HepG2 (cell line): ENCODE measurements at regions not wholly inside any gene's neighbourhood (a gene's known extent, or its start where the extent isn't known, plus 50 kb on each side); places are given as distances from the start of the nearest gene placed in this dataset.

Experiments
- ATAC-seq: fragments of 200-7000 bp; cut with Tn5 transposase; 3 replicates; pipeline ENCODE4 v1.9.1; 2020; ENCODE audit warnings: mild to moderate bottlenecking, moderate library complexity
- BruUV-seq: library from RNA; stranded (reverse); fragments of 400-500 nt; replicated peaks from 2 replicates; lab custom pipeline; 2021; lab: Mats Ljungman, UMichigan
- CTCF ChIA-PET: fragments of 300-600 bp; formaldehyde crosslinking; extraction: SDS; loops from one replicate; lab custom pipeline; 2021; ENCODE audit warnings: low total read pairs, inconsistent platforms, low intra/inter-chr PET ratio; lab: Yijun Ruan, JAX
- POLR2A ChIA-PET: fragments of 350-600 bp; sonication (Branson Sonifier 250); formaldehyde crosslinking; loops from one replicate; lab custom pipeline; 2020; ENCODE audit warnings: antibody characterized with exemption, inconsistent platforms; lab: Yijun Ruan, JAX
- DNase-seq: peaks from one replicate; pipeline ENCODE4 v3.0.0-alpha.2; 2015; ENCODE audit warnings: low spot score
- FAIRE-seq: peaks from 3 replicates; lab custom pipeline; 2011; peaks lifted over from hg19 to GRCh38; lab: Jason Lieb, UNC
- H2AFZ ChIP-seq: one replicate; pipeline ENCODE4 v1.6.1; 2011; ENCODE audit warnings: low read length, inconsistent platforms
- H3K27ac ChIP-seq: fragments of 300-600 bp; 3 replicates; pipeline ENCODE4 v1.8.0; 2011; ENCODE audit warnings: mixed run types, mild to moderate bottlenecking, mixed read lengths, low read length, inconsistent platforms; ENCODE audit not compliant: insufficient read depth; ENCODE audit errors: extremely low read length
- H3K27me3 ChIP-seq, 2 experiments: fragments of 200-600 bp in 1 of 2; 2 replicates in 1 of 2; 3 replicates in 1 of 2; pipeline versions ENCODE4 v1.6.0 to v1.8.0; 2011; ENCODE audit warnings: low read length in 2 of 2, mild to moderate bottlenecking in 2 of 2, moderate library complexity in 2 of 2, inconsistent platforms in 1 of 2; ENCODE audit not compliant: insufficient read depth in 2 of 2, control insufficient read depth in 1 of 2
- H3K36me3 ChIP-seq, 2 experiments: fragments of 200-600 bp in 1 of 2; replicated peaks in 1 of 2; 2 replicates in 1 of 2; 3 replicates in 1 of 2; pipeline versions ENCODE4 v1.5.1 to v1.8.0; 2011; ENCODE audit warnings: low read length in 2 of 2, inconsistent platforms in 1 of 2; ENCODE audit not compliant: insufficient read depth in 2 of 2, control insufficient read depth in 1 of 2
- H3K4me1 ChIP-seq: 2 replicates; pipeline ENCODE4 v1.5.1; 2012; ENCODE audit warnings: low read length, inconsistent platforms; ENCODE audit not compliant: insufficient read depth
- H3K4me2 ChIP-seq: 2 replicates; pipeline ENCODE4 v1.6.0; 2011; ENCODE audit warnings: low read depth, low read length, inconsistent platforms
- H3K4me3 ChIP-seq, 3 experiments: fragments of 200-600 bp in 1 of 3; sonication (generic), shearing (Covaris generic) in 1 of 3; replicated peaks in 1 of 3; 2 replicates each; pipeline ENCODE4 v1.5.1; 2011 to 2016; ENCODE audit warnings: low read length in 3 of 3, inconsistent platforms in 2 of 3, low read depth in 2 of 3, mild to moderate bottlenecking in 2 of 3, control low read depth in 1 of 3, mixed read lengths in 1 of 3; ENCODE audit not compliant: insufficient read depth in 1 of 3
- H3K79me2 ChIP-seq: one replicate; pipeline ENCODE4 v1.6.1; 2011; ENCODE audit warnings: low read length, inconsistent platforms; ENCODE audit not compliant: insufficient read depth
- H3K9ac ChIP-seq: 2 replicates; pipeline ENCODE4 v1.6.0; 2011; ENCODE audit warnings: mild to moderate bottlenecking, low read depth, low read length, inconsistent platforms; ENCODE audit not compliant: insufficient read depth
- H3K9me3 ChIP-seq: 2 replicates; pipeline ENCODE4 v1.5.1; 2012; ENCODE audit warnings: mild to moderate bottlenecking, low read length
- H4K20me1 ChIP-seq: 2 replicates; pipeline ENCODE4 v1.6.0; 2011; ENCODE audit warnings: inconsistent platforms, mild to moderate bottlenecking, low read length, moderate library complexity; ENCODE audit not compliant: insufficient read depth
- AGO2 ChIP-seq: fragments of 200-400 bp; formaldehyde crosslinking; optimal IDR thresholded peaks from 2 replicates; pipeline ENCODE3; 2017; ENCODE audit warnings: mild to moderate bottlenecking, low read depth, low read length, moderate library complexity
- BRF2 ChIP-seq: sonication (generic); formaldehyde crosslinking; IDR thresholded peaks from 2 replicates; pipeline ENCODE4 v1.8.1; 2022; ENCODE audit warnings: mild to moderate bottlenecking, missing genetic modification reagents
- GATAD1 ChIP-seq: IDR thresholded peaks from 2 replicates; pipeline ENCODE4 v1.6.1; 2016; ENCODE audit warnings: missing genetic modification reagents, missing compliant biosample characterization
- HES4 ChIP-seq: sonication (generic); formaldehyde crosslinking; IDR thresholded peaks from 2 replicates; pipeline ENCODE4 v1.9.0; 2021; ENCODE audit warnings: mild to moderate bottlenecking, missing genetic modification reagents, borderline replicate concordance
- KLF15 ChIP-seq: sonication (generic); formaldehyde crosslinking; IDR thresholded peaks from 2 replicates; pipeline ENCODE4 v1.8.1; 2023; ENCODE audit warnings: borderline replicate concordance, mild to moderate bottlenecking, inconsistent platforms, missing genetic modification reagents, mixed read lengths
- MIXL1 ChIP-seq: IDR thresholded peaks from 2 replicates; pipeline ENCODE4 v1.6.1; 2016
- NKX3-1 ChIP-seq: sonication (generic); formaldehyde crosslinking; IDR thresholded peaks from 2 replicates; pipeline ENCODE4 v1.5.0; 2020; ENCODE audit warnings: missing genetic modification reagents
- SMYD3 ChIP-seq: sonication (generic); formaldehyde crosslinking; IDR thresholded peaks from 2 replicates; pipeline ENCODE4 v1.8.1; 2023; ENCODE audit warnings: mild to moderate bottlenecking, missing genetic modification reagents
- SP4 ChIP-seq: sonication (generic); formaldehyde crosslinking; IDR thresholded peaks from 2 replicates; pipeline ENCODE4 v1.8.1; 2023; ENCODE audit warnings: mild to moderate bottlenecking, missing genetic modification reagents
- ZNF614 ChIP-seq: IDR thresholded peaks from 2 replicates; pipeline ENCODE4 v1.6.1; 2018; ENCODE audit warnings: missing biosample characterization, missing genetic modification reagents, inconsistent platforms, borderline replicate concordance
- in situ Hi-C: cut with HindIII; loops from 2 replicates; pipeline ENCODE4 v1.10.0; 2017; ENCODE audit warnings: low pct_unique_long_range_greater_than_20kb; ENCODE audit not compliant: extremely low pct_ligation_motif_present
- intact Hi-C: fragments of 100-400 bp; cut with micrococcal nuclease; formaldehyde crosslinking; loops from one replicate; pipeline ENCODE4 v1.10.0; 2022; ENCODE audit not compliant: unreplicated experiment
- TF ChIP-seq, protein P1 (sequence below): sonication (generic); formaldehyde crosslinking; IDR thresholded peaks from 2 replicates; pipeline ENCODE4 v1.4.0; 2020; ENCODE audit warnings: mild to moderate bottlenecking, missing genetic modification reagents

- peaks cover 55% of the 10 kb centered on the region for H3K9me3 ChIP-seq
- intact Hi-C loops (no loop called here), in situ Hi-C loops (no loop called here)
- ChIA-PET POLR2A (no interaction called here), CTCF (no interaction called here)
- no peak overlapping the region for H3K9ac ChIP-seq
- no peak for TF ChIP-seq GATAD1
- no peak for TF ChIP-seq ZNF614
- no peak for TF ChIP-seq SP4 (CRISPR knock-in tag)
- no peak for TF ChIP-seq BRF2 (CRISPR knock-in tag)
- no peak for TF ChIP-seq HES4 (CRISPR knock-in tag)
- TF ChIP-seq MIXL1 = no peak
- TF ChIP-seq KLF15 (CRISPR knock-in tag) = no peak
- no peak for TF ChIP-seq NKX3-1 (CRISPR knock-in tag)
- TF ChIP-seq, protein P1, sequence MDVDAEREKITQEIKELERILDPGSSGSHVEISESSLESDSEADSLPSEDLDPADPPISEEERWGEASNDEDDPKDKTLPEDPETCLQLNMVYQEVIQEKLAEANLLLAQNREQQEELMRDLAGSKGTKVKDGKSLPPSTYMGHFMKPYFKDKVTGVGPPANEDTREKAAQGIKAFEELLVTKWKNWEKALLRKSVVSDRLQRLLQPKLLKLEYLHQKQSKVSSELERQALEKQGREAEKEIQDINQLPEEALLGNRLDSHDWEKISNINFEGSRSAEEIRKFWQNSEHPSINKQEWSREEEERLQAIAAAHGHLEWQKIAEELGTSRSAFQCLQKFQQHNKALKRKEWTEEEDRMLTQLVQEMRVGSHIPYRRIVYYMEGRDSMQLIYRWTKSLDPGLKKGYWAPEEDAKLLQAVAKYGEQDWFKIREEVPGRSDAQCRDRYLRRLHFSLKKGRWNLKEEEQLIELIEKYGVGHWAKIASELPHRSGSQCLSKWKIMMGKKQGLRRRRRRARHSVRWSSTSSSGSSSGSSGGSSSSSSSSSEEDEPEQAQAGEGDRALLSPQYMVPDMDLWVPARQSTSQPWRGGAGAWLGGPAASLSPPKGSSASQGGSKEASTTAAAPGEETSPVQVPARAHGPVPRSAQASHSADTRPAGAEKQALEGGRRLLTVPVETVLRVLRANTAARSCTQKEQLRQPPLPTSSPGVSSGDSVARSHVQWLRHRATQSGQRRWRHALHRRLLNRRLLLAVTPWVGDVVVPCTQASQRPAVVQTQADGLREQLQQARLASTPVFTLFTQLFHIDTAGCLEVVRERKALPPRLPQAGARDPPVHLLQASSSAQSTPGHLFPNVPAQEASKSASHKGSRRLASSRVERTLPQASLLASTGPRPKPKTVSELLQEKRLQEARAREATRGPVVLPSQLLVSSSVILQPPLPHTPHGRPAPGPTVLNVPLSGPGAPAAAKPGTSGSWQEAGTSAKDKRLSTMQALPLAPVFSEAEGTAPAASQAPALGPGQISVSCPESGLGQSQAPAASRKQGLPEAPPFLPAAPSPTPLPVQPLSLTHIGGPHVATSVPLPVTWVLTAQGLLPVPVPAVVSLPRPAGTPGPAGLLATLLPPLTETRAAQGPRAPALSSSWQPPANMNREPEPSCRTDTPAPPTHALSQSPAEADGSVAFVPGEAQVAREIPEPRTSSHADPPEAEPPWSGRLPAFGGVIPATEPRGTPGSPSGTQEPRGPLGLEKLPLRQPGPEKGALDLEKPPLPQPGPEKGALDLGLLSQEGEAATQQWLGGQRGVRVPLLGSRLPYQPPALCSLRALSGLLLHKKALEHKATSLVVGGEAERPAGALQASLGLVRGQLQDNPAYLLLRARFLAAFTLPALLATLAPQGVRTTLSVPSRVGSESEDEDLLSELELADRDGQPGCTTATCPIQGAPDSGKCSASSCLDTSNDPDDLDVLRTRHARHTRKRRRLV = no peak
- no peak for TF ChIP-seq AGO2
- TF ChIP-seq SMYD3 (CRISPR knock-in tag) = no peak
- no peak overlapping the region for H3K27ac ChIP-seq
- BruUV-seq = no TSS peak
- H3K36me3 ChIP-seq = no peaks in the 10 kb centered on the region
- no peak overlapping the region for H3K4me2 ChIP-seq
- H3K27me3 ChIP-seq = no peaks in the 10 kb centered on the region
- no peak overlapping the region for H3K4me3 ChIP-seq
- H4K20me1 ChIP-seq = no peaks in the 10 kb centered on the region
- H2AFZ ChIP-seq = no peak overlapping the region
- FAIRE-seq (no peak), ATAC-seq (no peak), DNase-seq (no peak)
- H3K79me2 ChIP-seq = no peaks in the 10 kb centered on the region
- no peaks in the 10 kb centered on the region for H3K4me1 ChIP-seq
Observed at GRCh38 chr7:86002858-86003257, 640.9 kb upstream of the GRM3 start.
